LHCN-M2 (cell line): ENCODE measurements at regions not wholly inside any gene's neighbourhood (a gene's known extent, or its start where the extent isn't known, plus 50 kb on each side); places are given as distances from the start of the nearest gene placed in this dataset.

Source experiments
- DNase-seq: peaks from one replicate; pipeline ENCODE4 v3.0.0-alpha.2; 2012; ENCODE audit warnings: low read depth

DNA sequence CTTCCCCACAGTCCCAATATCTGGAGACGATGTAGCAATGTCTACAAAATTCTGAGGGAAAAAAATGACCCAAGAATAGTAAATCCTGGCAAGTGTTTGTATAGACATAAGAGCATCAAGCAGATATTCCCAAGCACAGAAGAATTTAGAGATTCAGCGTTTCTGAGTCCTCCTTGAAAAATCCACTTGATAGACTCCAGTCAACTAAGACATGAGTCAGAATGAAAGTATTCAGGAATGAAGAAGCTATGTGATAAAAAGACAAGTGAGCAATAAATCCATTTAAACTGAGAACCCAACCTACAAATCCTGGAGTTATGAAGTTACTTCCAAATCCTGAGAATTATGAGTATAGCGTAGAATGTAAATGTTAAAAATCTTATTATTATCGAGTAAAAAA, 86.1 kb upstream of the NPY start:
- DNase-seq = peak; percentile 5

DNA sequence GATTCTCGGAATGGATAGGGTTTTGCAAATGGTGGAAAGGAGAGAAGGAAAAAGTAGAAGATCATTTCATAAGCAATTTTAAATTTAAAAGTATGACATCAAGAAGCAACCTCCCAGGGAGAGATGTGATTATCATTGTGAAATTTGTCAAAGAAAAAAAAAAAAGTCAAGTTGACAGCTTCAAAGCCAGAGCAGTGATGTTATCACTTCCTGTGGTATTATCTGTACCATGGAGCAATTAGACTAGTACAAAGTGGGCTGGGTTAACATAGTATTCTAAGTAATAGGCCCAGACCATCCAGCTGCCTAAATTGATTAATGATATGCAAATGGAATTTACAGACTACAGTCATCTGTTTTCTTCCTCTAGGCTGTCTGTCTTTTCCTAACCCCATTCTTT, 84.0 kb upstream of the NPY start:
- no peak for DNase-seq

DNA sequence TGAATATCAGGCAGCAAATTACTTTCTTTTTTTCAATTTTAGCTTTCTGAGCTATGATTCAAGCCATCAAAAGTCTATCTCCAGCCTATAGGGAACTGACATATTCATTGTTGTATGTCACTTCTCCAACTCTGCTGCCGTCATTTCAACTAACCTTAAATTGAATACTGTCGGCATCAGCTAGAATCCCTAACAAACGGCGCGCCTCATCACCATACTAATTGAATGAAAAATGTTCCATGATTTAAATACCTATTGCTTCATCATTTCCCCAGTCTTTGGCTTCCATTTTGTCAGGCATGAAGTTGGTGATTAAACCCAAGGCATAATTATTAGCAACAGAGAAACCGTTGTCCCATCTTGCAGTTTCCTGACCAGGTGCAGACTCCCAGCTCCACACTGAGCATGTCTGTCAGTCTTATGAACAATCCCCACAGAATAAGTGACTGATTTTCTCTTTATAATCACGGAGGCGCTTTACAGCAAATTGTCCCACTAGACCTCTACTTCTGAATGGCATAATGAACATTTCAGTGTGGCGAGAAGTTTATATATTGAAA, 83.5 kb upstream of the NPY start:
- no peak for DNase-seq

DNA sequence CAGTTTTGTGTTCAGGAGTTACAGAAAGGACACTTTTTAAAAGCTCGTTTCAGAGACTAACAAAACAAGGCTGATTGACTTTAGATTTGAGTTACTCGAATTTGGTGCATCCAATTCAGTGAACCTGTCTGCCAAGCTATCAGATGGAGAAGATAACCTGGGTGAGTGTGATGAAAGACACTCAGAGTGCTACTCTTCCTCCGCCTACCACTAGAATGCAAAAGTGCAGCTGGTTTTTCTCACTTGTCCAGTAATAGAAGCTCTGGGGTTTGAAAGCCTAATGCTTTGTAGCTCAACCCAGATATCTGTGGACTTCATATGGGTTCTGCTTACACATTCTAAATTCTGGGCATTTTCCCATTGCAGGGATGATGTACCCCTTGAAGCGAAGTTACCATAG, 82.8 kb upstream of the NPY start:
- no peak for DNase-seq

DNA sequence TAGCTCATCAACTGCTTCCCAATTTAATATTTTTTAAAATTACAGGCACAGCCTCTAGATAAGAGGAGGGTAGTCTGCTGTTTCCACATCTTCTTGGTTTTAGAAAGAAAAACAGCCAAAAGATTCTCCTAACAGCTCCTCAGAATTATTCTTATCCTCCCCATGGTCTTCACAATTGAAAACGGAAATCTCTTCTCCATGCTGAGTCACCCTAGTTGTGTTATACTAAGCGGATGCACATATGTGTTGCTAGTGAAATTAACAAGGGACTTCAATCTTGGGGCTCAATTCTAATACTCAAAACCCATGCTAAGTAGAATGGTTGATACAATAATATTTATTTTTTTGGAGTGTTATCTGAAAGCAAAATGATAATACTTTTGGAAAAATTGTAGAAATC, 71.9 kb upstream of the NPY start:
- no peak for DNase-seq

DNA sequence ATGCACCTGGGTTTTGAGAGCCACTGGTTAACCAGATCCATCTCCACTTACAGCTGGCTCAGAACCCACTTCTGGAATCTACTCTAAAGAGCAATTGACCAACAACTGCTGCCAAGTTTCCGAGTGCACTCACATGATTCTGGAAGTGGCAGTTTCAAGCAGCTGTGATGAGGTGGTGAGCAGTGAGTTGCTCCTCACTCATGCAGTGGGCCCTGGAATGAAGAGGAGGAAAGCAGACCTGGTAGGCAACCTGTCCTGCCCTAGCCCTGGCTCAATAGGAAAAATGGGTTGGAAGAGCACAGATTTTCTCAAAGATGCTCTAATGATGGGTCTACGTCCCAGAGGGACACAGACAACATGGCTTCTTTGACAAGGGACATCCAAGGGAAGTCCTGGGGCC, 70.7 kb upstream of the NPY start:
- no peak for DNase-seq

DNA sequence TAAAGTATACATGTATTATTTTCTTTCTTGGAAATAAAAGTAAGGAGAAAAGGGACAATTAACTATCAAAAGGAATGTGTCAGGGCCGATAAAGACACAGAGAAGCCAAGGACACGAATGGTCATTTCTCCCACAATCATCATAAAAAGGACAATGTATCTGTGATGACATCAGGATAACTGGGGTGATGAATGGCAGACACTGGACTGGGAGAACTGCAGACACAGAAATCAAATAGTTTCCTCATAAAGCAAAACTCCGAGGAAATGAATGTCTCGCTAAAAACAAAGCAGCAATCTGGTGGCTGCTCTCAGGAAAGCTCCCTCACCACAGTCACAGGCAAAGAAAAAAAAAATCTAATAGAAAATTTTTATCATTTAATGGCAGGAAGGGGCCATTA, 69.3 kb upstream of the NPY start:
- no peak for DNase-seq

DNA sequence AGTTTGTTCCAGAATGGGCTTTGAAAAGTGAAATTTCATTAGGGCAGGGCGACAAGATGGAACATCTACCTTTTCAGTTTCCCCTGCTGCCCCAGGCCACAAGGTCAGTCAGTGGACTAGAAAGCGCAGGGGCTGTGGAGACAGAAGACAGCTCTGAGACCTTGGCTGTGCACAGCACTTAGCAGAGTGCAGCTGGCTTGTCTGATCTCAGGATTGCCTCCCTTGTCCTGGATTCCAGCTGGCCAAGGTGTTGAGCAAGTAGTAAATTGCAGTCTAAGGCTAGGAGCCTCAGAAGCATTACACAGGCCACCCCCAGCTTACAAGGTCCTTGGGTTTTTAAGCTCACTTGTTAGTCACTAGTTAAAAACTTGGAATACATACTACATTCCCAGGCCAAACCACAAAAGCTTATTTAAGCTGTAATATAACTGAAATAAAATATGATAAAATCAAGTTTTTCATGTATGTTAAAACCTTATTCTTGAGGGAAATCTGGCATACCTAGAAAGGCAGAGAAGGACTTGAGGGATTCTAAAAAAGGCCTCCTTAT, 67.3 kb upstream of the NPY start:
- DNase-seq = peak; percentile 12

DNA sequence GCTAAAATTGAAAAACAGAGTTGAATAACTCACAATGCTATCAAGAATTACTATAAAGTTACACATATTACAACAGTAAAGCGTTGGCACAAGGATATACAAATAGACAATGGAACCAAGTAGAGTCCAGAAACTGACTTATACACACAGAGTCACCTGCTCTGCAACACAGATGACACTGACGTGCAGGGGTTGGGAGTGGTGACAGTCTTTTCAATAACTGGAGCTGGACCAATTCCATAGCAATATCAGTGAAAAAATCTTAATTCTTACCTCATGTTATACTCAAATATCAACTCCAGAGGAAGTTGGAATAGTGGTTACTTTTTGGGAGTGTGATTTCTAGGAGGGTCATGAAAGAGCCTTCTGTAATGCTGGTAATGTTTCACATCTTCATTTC, 62.5 kb upstream of the NPY start:
- no peak for DNase-seq

DNA sequence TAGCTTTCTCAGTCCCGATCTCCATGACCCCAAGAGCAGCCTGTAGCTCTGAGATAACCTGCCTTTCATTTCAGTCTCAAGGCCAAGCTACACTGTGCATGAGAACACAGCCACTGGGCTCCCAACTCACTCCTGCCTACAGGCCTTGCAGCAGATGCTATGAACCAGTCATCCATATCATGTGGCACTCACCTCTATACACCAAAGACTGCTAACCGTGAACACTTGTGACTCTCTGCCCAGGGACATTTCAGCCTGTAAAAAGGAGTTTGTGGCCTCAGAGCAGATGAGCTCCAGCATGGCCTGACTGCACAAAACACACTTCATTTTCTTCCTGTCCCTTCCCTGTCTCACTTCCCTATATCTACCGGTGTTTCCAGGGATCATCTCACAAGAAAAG, 56.9 kb upstream of the NPY start:
- no peak for DNase-seq

DNA sequence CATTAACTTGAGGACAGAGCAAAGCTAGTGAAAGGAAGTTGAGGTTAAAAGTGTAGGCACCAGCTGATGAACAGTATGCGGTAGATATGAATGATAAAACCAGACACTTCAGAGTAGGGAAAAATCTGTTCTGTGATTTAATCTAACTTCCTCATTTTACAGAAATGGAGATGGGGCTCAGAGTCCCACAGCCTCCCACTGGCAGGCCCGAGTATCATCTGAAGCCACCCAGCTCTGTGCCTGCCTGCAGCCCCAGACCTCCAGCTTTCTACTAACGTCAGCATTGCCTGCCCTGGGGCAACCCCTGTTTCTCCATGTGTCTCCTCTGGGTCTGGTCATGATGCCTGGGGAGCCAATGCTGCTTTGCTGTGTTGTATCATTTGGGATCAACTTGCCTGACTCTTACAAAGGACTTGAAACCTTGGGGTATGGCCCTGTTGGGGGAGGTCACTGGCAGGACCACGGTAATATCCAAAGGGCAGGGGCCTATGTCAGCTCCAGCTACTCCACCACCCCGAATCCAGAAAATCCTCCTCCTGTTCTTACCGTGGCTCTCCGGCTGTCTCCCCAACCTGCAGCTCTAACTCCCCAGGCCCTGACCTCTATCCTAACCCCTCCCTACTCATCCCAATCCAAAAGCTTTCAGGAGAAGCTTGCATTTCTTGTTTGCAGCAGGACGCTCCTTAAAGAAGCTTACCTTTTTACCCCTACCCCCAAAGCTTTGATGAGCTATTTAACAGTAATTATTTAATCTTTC, 56.2 kb upstream of the NPY start:
- no peak for DNase-seq

DNA sequence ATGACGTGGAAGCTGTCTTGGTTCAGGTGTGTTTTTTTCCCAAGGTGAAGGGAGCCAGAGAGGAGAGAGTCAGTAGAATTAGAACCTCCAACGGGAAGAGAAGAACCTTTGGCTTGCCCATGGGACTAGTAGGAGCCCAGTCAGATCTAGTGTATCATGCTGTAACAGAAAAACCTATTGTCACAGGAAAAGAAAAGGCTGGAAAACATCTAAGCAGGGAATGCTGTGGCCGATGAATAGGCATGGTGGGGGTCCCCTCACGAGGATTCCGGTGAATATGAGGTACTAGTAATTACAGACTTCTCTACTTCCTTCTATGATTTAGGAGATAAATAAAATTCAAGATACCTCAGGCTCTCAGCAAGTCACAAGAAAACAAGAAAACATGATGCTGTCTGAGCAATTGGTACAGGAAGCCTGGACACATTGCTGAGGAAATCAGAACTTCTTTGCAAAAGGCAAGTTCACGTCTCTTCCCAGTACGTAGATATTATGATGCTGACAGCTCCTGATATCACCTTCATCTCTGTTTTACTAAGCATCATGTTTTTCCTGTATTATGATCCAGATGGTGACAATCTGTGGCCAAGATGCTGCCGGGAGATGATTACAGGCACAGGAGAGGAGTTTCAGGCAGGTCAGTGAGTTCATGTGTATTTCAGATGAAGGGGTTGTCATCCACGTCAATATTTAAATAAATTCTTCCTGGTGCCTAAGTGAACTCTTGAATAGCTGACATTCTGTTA, 54.3 kb upstream of the NPY start:
- no peak for DNase-seq

DNA sequence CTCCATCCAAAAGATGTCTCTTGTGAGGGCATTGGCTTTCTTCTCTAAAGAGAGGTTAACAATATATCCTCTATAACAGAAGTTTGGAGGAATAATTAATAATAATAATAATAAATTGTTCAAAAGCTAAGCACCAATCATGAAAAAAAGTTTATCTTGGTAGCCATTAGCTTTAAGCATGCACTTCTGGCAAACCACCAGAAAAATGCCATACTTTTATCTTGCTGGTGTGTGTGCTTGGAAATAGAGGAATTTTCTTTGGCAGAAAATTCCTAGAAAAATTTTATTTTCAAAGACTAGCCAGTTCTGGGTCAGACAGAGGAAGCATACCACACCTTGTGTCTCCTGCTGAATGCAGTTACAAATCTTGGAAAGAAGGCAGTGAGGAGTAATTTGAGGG, 52.5 kb upstream of the NPY start:
- DNase-seq = no peak

DNA sequence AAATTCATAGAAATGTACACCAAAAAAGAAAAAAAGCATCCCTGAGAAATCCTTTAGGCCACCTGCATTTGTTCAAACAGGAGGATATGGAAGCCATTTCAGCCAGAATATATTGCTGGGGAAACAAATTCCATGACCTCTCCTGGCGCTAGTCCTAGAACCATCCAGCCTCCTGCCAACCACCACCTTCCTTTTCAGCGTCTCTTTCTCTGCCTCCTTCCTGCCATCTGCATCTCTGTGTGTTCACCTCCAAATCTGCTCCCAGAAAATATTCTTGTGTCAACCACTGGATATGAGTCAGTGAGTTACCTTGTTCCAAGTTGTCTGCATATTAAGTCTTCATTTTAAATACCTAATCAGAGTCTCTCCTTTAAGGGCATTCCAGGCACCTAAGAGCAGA, 50.6 kb upstream of the NPY start:
- no peak for DNase-seq
